Liver (tissue), 8 donors: ENCODE measurements at regions not wholly inside any gene's neighbourhood (a gene's known extent, or its start where the extent isn't known, plus 50 kb on each side); places are given as distances from the start of the nearest gene placed in this dataset.

Experiments used
- DNase-seq: peaks from one replicate; pipeline ENCODE4 v3.0.0-alpha.2; 2017; ENCODE audit warnings: low spot score
- H3K27ac ChIP-seq, 2 donors: one replicate each; pipeline ENCODE4 v1.7.0; 2013; ENCODE audit warnings: inconsistent platforms in 2 of 2, low read length in 2 of 2, control low read depth in 1 of 2, low read depth in 1 of 2, mild to moderate bottlenecking in 1 of 2
- H3K27me3 ChIP-seq, 4 donors: one replicate each; pipeline versions ENCODE4 v1.6.1 to v1.7.0; 2013; ENCODE audit warnings: low read length in 3 of 4, inconsistent platforms in 1 of 4, mild to moderate bottlenecking in 1 of 4, moderate library complexity in 1 of 4; ENCODE audit not compliant: control insufficient read depth in 4 of 4, insufficient read depth in 4 of 4
- H3K36me3 ChIP-seq, 4 donors: one replicate each; pipeline versions ENCODE4 v1.6.1 to v1.7.0; 2013; ENCODE audit warnings: low read length in 3 of 4, mild to moderate bottlenecking in 3 of 4, low read depth in 1 of 4, moderate library complexity in 1 of 4; ENCODE audit not compliant: control insufficient read depth in 4 of 4, insufficient read depth in 3 of 4
- H3K4me1 ChIP-seq, 4 donors: one replicate each; pipeline versions ENCODE4 v1.6.1 to v1.7.0; 2013; ENCODE audit warnings: low read length in 3 of 4, mild to moderate bottlenecking in 3 of 4, moderate library complexity in 1 of 4; ENCODE audit not compliant: control insufficient read depth in 4 of 4, insufficient read depth in 4 of 4
- H3K4me3 ChIP-seq, 3 donors: one replicate each; pipeline versions ENCODE4 v1.6.1 to v1.7.0; 2013; ENCODE audit warnings: low read length in 3 of 3, control low read depth in 1 of 3, low read depth in 1 of 3, mild to moderate bottlenecking in 1 of 3
- H3K9ac ChIP-seq, 2 donors: one replicate each; pipeline ENCODE4 v1.7.0; 2013; ENCODE audit warnings: low read length in 2 of 2, mild to moderate bottlenecking in 2 of 2, moderate library complexity in 2 of 2, control low read depth in 1 of 2, low read depth in 1 of 2
- H3K9me3 ChIP-seq, 4 donors: one replicate each; pipeline versions ENCODE4 v1.6.1 to v1.7.0; 2013; ENCODE audit warnings: low read length in 3 of 4; ENCODE audit not compliant: control insufficient read depth in 4 of 4
- EGR1 ChIP-seq, 2 donors: IDR thresholded peaks; 2 replicates each; pipeline ENCODE4 v1.6.1; 2016 to 2018; ENCODE audit warnings: antibody characterized with exemption in 2 of 2, low read depth in 2 of 2
- FOXA1 ChIP-seq: IDR thresholded peaks from 2 replicates; pipeline ENCODE4 v1.6.1; 2016; ENCODE audit warnings: antibody characterized with exemption
- FOXA2 ChIP-seq: IDR thresholded peaks from 2 replicates; pipeline ENCODE4 v1.6.1; 2016; ENCODE audit warnings: antibody characterized with exemption
- GABPA ChIP-seq, 2 donors: IDR thresholded peaks in 1 of 2; conservative IDR thresholded peaks in 1 of 2; 2 replicates each; pipeline ENCODE4 v1.6.1; 2016; ENCODE audit warnings: antibody characterized with exemption in 2 of 2, mild to moderate bottlenecking in 1 of 2, moderate library complexity in 1 of 2
- HNF4A ChIP-seq, 2 donors: conservative IDR thresholded peaks; 2 replicates each; pipeline ENCODE4 v1.6.1; 2016; ENCODE audit warnings: antibody characterized with exemption in 2 of 2, mild to moderate bottlenecking in 2 of 2
- HNF4G ChIP-seq: IDR thresholded peaks from 2 replicates; pipeline ENCODE4 v1.6.1; 2016; ENCODE audit warnings: antibody characterized with exemption
- JUND ChIP-seq, 2 donors: IDR thresholded peaks; 2 replicates each; pipeline ENCODE4 v1.6.1; 2016; ENCODE audit warnings: antibody characterized with exemption in 2 of 2
- MAX ChIP-seq: IDR thresholded peaks from 2 replicates; pipeline ENCODE4 v1.6.1; 2016; ENCODE audit warnings: antibody characterized with exemption
- NR2F2 ChIP-seq: IDR thresholded peaks from 2 replicates; pipeline ENCODE4 v1.6.1; 2016; ENCODE audit warnings: antibody characterized with exemption
- RAD21 ChIP-seq, 2 donors: IDR thresholded peaks; 2 replicates each; pipeline ENCODE4 v1.6.1; 2016; ENCODE audit warnings: antibody characterized with exemption in 2 of 2, mild to moderate bottlenecking in 2 of 2
- REST ChIP-seq: IDR thresholded peaks from 2 replicates; pipeline ENCODE4 v1.6.1; 2016; ENCODE audit warnings: antibody characterized with exemption, mild to moderate bottlenecking
- RXRA ChIP-seq, 2 donors: IDR thresholded peaks; 2 replicates each; pipeline ENCODE4 v1.6.1; 2017 to 2018; ENCODE audit warnings: antibody characterized with exemption in 2 of 2, mild to moderate bottlenecking in 1 of 2
- SP1 ChIP-seq: IDR thresholded peaks from 2 replicates; pipeline ENCODE4 v1.6.1; 2018; ENCODE audit warnings: antibody characterized with exemption, mild to moderate bottlenecking
- TAF1 ChIP-seq: conservative IDR thresholded peaks from 2 replicates; pipeline ENCODE4 v1.6.1; 2016; ENCODE audit warnings: antibody characterized with exemption, mild to moderate bottlenecking
- YY1 ChIP-seq: IDR thresholded peaks from 2 replicates; pipeline ENCODE4 v1.6.1; 2016; ENCODE audit warnings: antibody characterized with exemption, mild to moderate bottlenecking
- ZBTB33 ChIP-seq: IDR thresholded peaks from 2 replicates; pipeline ENCODE4 v1.6.1; 2016; ENCODE audit warnings: antibody characterized with exemption
- WGBS: extraction: QIAGEN DNeasy Blood & Tissue Kit; methylation state at CpG from one replicate; pipeline ENCODE4 v1.1.7; 2013; 5-methylcytosine and 5-hydroxymethylcytosine counted together
- TF ChIP-seq, protein P1 (sequence below): fragments of 150-350 bp; IDR thresholded peaks from 2 replicates; pipeline ENCODE4 v1.5.1; 2017; ENCODE audit warnings: improper control_type of control experiment, low read depth, low read length; ENCODE audit not compliant: missing input control
- TF ChIP-seq, protein P2 (sequence below): IDR thresholded peaks from 2 replicates; pipeline ENCODE4 v1.6.1; 2016; ENCODE audit warnings: antibody characterized with exemption
- donor health status: healthy.
- donor health status: healthy.
- donor health status: healthy.
- donor health status: healthy.
- donor health status: healthy.

DNA sequence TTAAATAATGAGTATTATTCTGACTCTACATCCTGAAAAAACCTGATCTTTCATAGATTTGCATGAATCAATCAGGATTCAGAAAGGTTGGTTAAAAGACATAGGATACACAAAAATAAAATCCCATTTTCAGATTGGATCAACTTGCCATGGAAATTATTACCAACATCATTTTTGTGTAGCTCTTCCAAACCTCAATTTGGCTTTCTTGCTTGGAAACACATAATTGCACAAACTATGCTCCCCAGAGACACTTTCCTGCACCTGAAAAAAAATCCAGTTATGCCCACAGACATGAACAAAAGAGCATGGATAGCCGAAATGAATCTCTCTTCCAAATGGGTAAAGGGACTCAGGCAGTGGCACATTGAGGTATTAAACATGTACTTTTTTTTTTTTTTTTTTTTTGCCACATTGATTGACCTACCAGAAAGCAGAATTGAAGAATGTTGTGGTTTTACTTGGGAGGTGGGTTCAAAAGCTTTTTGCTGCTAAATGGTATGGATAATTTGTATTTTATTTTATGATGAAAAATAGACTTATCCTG lies 135.4 kb upstream of the FBN2 start:
- Histone ChIP-seq H3K4me3 (no peak overlapping the region), H3K36me3 (no peaks in the 10 kb centered on the region), H3K27me3 (peaks cover 0 to 5% (median 0%) of the 10 kb centered on the region in 4 donors), H3K27ac (no peak overlapping the region), H3K9ac (no peak overlapping the region), H3K9me3 (peaks cover 0 to 2% (median under 1%) of the 10 kb centered on the region in 4 donors), H3K4me1 (no peaks in the 10 kb centered on the region)
- 50% methylated on average over 1 of the region's 1 CpG for WGBS
- no peak for DNase-seq
- TF ChIP-seq NR2F2 (no peak), HNF4G (no peak), GABPA (IDR thresholded peaks at IDR 0.05 in 1 of 2, conservative IDR thresholded peaks at IDR 0.05 in 1 of 2) (no peak), JUND (IDR thresholded peaks at IDR 0.05) (no peak), SP1 (no peak), YY1 (no peak), REST (no peak), TAF1 (no peak), RAD21 (IDR thresholded peaks at IDR 0.05) (no peak), FOXA2 (no peak), ZBTB33 (no peak), FOXA1 (no peak), MAX (no peak), HNF4A (conservative IDR thresholded peaks at IDR 0.05) (no peak), EGR1 (IDR thresholded peaks at IDR 0.05; ENCODE audit: low read depth in 2 of 2) (no peak), RXRA (IDR thresholded peaks at IDR 0.05) (no peak)
- TF ChIP-seq, protein P1, sequence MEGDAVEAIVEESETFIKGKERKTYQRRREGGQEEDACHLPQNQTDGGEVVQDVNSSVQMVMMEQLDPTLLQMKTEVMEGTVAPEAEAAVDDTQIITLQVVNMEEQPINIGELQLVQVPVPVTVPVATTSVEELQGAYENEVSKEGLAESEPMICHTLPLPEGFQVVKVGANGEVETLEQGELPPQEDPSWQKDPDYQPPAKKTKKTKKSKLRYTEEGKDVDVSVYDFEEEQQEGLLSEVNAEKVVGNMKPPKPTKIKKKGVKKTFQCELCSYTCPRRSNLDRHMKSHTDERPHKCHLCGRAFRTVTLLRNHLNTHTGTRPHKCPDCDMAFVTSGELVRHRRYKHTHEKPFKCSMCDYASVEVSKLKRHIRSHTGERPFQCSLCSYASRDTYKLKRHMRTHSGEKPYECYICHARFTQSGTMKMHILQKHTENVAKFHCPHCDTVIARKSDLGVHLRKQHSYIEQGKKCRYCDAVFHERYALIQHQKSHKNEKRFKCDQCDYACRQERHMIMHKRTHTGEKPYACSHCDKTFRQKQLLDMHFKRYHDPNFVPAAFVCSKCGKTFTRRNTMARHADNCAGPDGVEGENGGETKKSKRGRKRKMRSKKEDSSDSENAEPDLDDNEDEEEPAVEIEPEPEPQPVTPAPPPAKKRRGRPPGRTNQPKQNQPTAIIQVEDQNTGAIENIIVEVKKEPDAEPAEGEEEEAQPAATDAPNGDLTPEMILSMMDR: no peak
- TF ChIP-seq, protein P2, sequence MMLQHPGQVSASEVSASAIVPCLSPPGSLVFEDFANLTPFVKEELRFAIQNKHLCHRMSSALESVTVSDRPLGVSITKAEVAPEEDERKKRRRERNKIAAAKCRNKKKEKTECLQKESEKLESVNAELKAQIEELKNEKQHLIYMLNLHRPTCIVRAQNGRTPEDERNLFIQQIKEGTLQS: no peak
